ENCODE measurements at regions not wholly inside any gene's neighbourhood (a gene's known extent, or its start where the extent isn't known, plus 50 kb on each side); places are given as distances from the start of the nearest gene placed in this dataset.
"Not testable (repeated sequence)": the region's sequence is repeated elsewhere in the genome, so short reads cannot be mapped to it uniquely, and the experiment has no call there.

GRCh38 chr7:152501506-152501905 lies 65.7 kb upstream of the KMT2C start:
- DNase-seq = no peak
- 91 to 95% methylated on average over 3 of the region's 3 CpGs for WGBS, 2 donors
- Histone ChIP-seq H3K9me3 (no peaks in the 10 kb centered on the region), H3K27ac (no peak overlapping the region), H3K4me1 (no peaks in the 10 kb centered on the region), H3K4me3 (no peak overlapping the region), H3K27me3 (no peaks in the 10 kb centered on the region), H3K36me3 (no peaks in the 10 kb centered on the region)
- intact Hi-C loops (cut with DNase I) = no loop called here
- TF ChIP-seq POLR2AphosphoS5 (IDR thresholded peaks at IDR 0.05) (no peak), POLR2A (IDR thresholded peaks at IDR 0.05) (no peak), EP300 (IDR thresholded peaks at IDR 0.05) (no peak)
- TF ChIP-seq, protein P1, sequence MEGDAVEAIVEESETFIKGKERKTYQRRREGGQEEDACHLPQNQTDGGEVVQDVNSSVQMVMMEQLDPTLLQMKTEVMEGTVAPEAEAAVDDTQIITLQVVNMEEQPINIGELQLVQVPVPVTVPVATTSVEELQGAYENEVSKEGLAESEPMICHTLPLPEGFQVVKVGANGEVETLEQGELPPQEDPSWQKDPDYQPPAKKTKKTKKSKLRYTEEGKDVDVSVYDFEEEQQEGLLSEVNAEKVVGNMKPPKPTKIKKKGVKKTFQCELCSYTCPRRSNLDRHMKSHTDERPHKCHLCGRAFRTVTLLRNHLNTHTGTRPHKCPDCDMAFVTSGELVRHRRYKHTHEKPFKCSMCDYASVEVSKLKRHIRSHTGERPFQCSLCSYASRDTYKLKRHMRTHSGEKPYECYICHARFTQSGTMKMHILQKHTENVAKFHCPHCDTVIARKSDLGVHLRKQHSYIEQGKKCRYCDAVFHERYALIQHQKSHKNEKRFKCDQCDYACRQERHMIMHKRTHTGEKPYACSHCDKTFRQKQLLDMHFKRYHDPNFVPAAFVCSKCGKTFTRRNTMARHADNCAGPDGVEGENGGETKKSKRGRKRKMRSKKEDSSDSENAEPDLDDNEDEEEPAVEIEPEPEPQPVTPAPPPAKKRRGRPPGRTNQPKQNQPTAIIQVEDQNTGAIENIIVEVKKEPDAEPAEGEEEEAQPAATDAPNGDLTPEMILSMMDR (IDR thresholded peaks at IDR 0.05) = no peak

DNA sequence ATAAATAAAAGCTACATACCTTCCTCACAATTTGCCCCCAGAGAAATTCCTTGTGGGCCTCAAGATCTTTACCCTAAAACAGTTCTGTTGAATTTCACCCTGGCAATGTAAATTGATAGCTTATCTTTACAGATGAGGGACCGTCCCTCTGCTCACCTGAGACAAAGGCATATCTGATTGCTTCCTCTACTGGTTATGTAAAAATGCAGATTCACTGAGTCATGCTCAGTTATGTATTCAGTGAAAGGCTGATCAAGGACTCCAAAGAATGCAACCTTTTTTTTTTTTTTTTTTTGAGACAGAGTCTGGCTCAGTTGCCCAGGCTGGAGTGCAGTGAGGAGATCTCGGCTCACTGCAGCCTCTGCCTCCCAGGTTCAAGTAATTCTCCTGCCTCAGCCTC lies 64.2 kb upstream of the KMT2C start:
- H3K4me1 ChIP-seq; H3K27me3 ChIP-seq; H3K9me3 ChIP-seq; H3K4me3 ChIP-seq; DNase-seq; H3K36me3 ChIP-seq; intact Hi-C loops (cut with DNase I); H3K27ac ChIP-seq: not testable (repeated sequence)
- 73 to 88% methylated on average over 2 of the region's 2 CpGs for WGBS, 2 donors

DNA sequence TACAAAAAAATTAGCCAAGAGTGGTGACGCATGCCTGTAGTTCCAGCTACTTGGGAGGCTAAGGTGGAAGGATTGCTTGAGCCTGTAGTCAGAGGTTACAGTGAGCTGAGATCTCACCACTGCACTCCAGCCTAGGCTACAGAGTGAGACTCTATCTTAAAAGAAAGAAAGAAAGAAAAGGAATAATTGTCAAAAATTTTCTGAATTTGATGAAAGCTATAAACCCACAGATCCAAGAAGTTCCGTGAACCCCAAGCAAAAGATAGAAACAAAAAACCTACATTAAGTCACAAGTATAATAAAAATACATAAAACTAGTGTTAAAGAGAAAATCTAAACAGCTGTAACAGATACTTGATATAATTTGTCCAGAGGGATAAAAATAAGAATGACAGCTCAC lies 60.1 kb upstream of the KMT2C start:
- TF ChIP-seq EP300 (IDR thresholded peaks at IDR 0.05) (no peak), POLR2A (IDR thresholded peaks at IDR 0.05) (no peak)
- no peaks in the 10 kb centered on the region for H3K36me3 ChIP-seq
- WGBS, 2 donors = 70 to 99% methylated on average over 2 of the region's 2 CpGs
- H3K4me3 ChIP-seq = no peak overlapping the region
- intact Hi-C loops (cut with DNase I) = no loop called here
- DNase-seq = no peak
- H3K9me3 ChIP-seq = peaks cover 0 to 6% (median 0%) of the 10 kb centered on the region in 4 donors
- H3K27me3 ChIP-seq = no peaks in the 10 kb centered on the region
- H3K27ac ChIP-seq = no peak overlapping the region
- H3K4me1 ChIP-seq = no peaks in the 10 kb centered on the region

DNA sequence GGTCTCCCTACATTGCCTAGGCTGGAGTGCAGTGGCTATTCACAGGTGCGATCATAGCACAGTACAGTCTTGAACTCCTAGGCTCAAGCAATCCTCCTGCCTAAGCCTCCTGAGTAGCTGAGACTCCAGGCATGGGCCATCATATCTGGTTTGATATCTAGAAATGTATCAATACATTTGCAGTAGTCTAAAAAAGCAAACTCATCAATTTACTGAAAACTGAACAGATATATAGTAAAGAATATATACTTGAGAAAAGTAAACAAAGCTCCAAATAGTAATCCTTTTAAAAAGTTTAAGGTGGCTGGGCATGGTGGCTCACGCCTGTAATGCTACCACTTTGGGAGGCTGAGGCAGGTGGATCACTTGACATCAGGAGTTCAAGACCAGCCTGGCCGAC lies 57.1 kb upstream of the KMT2C start:
- DNase-seq = no peak
- Histone ChIP-seq H3K36me3 (no peaks in the 10 kb centered on the region), H3K9me3 (peaks cover 0 to 6% (median 0%) of the 10 kb centered on the region in 4 donors), H3K4me1 (no peaks in the 10 kb centered on the region), H3K4me3 (no peak overlapping the region), H3K27ac (no peak overlapping the region), H3K27me3 (no peaks in the 10 kb centered on the region)
- WGBS, 2 donors = 91 to 94% methylated on average over 3 of the region's 3 CpGs
- TF ChIP-seq, protein P1 (IDR thresholded peaks at IDR 0.05) = no peak
- TF ChIP-seq POLR2A (IDR thresholded peaks at IDR 0.05) (no peak), POLR2AphosphoS5 (IDR thresholded peaks at IDR 0.05) (no peak)
- intact Hi-C loops (cut with DNase I) = no loop called here

- 90 to 94% methylated on average over 7 of the region's 7 CpGs for WGBS, 2 donors
- no peak for DNase-seq
- H3K27me3 ChIP-seq = no peaks in the 10 kb centered on the region
- TF ChIP-seq, protein P1 (IDR thresholded peaks at IDR 0.05) = no peak
- no peaks in the 10 kb centered on the region for H3K36me3 ChIP-seq
- no peak overlapping the region for H3K4me3 ChIP-seq
- intact Hi-C loops (cut with DNase I) = no loop called here
- no peak overlapping the region for H3K27ac ChIP-seq
- H3K9me3 ChIP-seq = no peaks in the 10 kb centered on the region
- no peaks in the 10 kb centered on the region for H3K4me1 ChIP-seq
Measured at GRCh38 chr7:152489044-152489443, 53.2 kb upstream of the KMT2C start.

DNA sequence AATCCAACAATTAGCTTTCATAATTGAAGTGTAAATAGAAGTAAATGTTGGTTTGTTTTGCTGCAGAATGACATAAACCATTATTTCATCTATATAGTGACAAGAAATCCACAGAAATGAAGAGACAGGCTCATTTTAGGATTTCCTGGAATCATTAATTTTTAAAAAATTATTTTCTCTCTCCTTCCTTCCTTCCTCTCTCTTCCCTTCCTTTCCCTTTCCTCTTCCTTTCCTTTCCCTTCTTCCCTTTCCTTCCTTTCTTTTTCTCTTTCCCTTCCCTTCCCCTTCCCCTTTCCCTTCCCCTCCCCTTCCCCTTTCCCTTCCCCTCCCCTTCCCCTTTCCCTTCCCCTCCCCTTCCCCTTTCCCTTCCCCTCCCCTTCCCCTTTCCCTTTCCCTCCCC lies 51.2 kb upstream of the KMT2C start:
- Histone ChIP-seq H3K27ac (no peak overlapping the region), H3K4me3 (no peak overlapping the region), H3K36me3 (no peaks in the 10 kb centered on the region), H3K9me3 (no peaks in the 10 kb centered on the region), H3K4me1 (no peaks in the 10 kb centered on the region), H3K27me3 (no peaks in the 10 kb centered on the region)
- DNase-seq = no peak
- intact Hi-C loops (cut with DNase I) = no loop called here
- TF ChIP-seq POLR2AphosphoS5 (IDR thresholded peaks at IDR 0.05) = no peak
- TF ChIP-seq POLR2A (IDR thresholded peaks at IDR 0.05) = no peak
- TF ChIP-seq, protein P1 (IDR thresholded peaks at IDR 0.05) = no peak
- TF ChIP-seq EP300 (IDR thresholded peaks at IDR 0.05) = no peak
